HG03354 (cell line): ENCODE measurements at regions not wholly inside any gene's neighbourhood (a gene's known extent, or its start where the extent isn't known, plus 50 kb on each side); places are given as distances from the start of the nearest gene placed in this dataset.
A peak's percentile ranks its signal among the peaks of the same experiment; 100 is the strongest.

Experiments used
- ATAC-seq: cut with Tn5 transposase; IDR thresholded peaks from one replicate; pipeline ENCODE4 v1.9.1; 2021; ENCODE audit warnings: mild to moderate bottlenecking; ENCODE audit not compliant: unreplicated experiment, poor library complexity, severe bottlenecking

DNA sequence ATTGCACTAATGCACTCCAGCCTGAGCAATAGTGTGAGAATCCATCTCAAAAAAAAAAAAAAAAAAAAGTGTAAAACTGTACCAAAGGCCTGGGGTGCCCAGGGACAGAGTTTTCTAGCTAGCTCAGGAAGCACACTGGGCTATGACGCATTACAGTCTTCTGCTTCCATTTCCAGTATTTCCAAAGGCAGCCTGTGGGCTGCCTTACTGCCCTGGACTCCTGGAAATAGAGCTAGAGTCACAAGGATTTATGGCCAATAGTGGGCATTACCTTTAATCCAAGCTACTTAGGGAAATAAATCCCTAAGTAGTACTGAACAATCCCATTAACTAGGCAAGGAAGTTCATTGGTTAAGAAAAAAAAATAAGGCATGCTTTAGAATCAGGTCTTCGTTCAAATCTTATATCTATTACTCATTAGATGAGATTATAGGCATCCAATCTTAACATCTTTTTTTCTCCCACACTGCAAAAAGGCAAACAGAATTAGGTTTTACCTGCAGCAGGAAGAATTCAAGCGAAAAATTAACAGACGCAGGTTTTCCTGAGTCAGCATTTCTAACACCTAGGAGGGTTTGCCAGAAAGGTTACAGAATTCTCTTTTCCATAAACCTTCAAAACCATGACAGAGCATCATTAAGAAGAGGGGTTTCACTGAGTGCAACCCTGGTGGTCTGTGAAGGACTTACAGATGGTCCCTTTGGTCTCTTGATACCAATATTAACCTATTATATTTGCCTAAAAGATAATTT lies 85.6 kb upstream of the CCDC112 start:
- no peak for ATAC-seq

DNA sequence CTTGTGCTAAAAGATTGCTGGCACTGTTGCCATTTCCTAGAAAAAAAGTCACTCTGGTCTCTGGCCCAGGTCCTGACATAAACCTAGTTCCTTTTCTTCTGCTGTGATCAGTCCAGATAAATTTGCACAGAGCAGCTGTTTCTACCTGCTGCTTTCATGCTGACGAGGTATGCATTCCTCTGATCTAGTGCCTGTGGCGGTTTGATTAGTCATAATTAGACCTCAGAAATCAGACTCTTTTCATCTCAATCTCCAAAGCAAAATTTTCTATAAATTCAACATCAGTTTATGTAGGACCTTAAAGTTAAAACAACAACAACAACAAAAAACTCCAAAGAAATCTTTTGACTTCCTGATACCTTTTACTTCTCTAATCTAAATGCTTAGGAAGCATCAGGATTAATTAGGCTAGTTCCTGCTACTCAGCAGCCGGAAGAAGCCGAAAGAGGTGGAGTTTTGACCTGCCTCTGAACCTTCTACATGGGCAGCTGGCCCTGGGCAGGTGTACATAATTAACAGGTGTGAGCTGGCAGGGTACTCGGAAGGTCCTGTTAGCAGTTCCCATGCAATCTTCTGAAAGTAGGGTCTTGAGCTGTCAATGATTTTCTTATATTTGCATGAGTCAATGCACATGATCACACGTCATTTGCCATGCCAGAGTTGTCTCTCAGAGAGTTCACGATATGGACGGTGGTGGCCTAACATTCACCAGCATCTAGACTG lies 83.3 kb upstream of the CCDC112 start:
- ATAC-seq: peak; percentile 80

DNA sequence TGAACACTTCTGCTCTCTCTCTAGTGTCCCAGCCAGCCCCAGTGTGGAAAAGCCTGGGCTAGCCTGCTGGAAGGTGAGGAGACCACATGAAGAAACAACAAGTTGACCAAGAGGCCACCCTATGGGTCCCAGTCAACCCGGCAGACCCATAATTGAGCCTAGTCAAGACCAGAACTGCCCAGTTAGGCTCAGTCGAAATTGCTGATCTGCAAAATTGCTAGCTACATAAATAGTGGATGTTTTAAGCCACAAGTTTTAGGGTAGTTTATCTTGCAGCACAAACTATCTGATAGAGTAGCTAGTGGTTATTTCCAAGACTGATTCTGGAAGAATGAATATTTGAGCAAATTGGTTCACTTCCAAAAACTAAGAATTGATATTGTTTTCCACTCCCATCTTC lies 82.3 kb upstream of the CCDC112 start:
- no peak for ATAC-seq

DNA sequence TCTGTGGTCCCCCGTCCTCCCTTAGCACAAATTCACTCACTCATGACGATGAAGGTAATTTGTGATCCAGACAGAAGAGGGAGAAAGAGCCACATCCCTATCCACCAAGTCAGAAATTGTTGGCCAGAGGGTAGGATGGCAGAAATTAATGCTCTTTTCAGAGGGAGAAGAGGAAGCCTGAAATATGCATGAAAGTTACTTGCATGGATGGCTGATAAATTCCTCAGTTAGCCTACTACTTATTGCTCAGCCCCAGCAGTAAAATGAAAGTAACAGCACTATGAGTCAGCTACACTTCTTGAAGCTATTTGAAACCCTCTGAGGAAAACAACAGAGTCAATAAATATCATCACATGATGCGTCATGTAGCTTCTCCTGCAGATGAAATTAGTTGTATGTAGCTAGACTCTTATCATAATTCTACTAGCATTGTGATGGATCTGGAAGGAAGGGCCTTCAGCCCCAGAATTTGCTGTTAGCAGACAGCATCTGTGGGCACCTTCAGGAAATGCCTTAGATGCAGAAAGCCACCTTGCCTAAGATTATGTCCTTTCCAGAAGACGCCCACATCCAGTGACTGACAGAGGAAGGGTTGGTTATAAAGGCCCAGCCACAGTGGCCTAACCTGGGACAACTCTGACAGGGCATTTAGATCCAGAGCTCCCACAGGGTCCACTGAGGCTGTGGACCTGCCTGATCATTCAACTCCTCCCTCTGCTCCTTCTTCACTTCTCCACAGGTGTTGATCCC lies 81.2 kb upstream of the CCDC112 start:
- ATAC-seq: no peak

DNA sequence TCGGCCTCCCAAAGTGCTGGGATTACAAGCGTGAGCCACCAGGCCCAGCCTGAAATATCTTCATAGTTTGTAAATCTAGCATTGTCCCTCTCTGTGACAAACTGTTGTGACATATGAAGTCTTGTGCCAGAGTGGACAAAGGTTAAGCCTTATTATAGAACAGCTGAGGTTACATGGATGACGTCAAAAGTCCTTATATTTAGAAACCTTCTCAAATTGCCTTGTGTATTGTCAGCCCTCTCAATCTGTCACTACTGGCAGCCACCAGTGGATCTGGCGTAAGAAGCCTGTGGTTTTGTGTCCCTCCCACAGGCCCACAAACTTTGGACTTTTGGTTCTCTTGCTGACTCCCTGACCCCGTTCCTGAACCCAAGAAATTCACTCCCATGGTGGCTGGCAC lies 79.4 kb upstream of the CCDC112 start:
- ATAC-seq: no peak

DNA sequence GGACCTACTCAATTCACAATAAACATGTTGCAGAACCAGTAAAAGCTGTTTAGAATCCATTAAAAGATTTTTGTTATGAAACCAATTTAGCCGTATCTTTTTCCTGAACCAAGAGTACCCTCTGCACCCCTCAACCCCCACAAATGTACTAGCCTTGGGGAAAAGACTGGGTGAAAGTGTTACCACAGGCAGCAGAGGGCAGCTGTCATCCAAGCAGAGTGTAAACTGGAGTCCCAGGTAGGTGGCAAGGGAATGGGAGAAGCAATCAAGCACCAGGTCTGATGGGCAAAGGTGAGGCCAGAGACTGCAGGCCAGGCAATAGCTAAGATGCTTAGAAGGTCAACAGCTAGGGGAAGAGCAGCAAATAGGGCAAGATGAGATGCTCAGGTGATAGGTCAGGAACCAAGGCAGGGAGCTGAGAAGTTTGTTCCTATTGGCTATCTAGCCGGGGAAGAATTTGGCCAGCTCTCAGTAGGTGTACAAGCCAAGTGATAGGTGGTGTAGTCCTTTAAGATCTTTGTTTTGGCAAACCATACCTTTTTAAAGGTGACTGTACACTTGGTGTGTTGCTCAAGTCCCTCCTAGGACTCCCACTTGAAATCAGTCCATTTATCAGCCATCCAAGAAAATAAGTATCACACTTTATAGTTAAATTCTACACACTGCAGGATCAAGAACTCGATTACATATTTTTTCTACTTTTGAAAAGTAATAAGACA lies 77.8 kb upstream of the CCDC112 start:
- no peak for ATAC-seq

DNA sequence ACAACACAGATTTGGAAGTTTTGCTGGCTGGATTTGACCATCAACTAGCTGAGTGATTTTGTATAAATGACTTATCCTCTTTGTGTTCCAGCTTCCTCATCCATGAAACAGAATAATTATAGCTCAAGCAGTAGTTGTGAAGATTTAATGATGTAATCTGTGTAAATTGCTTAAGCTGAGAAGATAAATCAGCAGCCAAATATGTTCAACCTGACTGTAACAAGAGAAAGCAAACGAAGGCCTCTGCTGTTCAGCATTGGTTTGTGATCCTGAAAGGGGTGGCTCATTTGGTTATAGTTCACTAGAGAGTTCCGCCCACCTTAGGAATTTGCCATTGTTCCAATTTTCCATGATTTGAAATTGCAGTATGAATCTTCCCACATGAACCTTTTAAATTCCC lies 75.7 kb upstream of the CCDC112 start:
- ATAC-seq: no peak

DNA sequence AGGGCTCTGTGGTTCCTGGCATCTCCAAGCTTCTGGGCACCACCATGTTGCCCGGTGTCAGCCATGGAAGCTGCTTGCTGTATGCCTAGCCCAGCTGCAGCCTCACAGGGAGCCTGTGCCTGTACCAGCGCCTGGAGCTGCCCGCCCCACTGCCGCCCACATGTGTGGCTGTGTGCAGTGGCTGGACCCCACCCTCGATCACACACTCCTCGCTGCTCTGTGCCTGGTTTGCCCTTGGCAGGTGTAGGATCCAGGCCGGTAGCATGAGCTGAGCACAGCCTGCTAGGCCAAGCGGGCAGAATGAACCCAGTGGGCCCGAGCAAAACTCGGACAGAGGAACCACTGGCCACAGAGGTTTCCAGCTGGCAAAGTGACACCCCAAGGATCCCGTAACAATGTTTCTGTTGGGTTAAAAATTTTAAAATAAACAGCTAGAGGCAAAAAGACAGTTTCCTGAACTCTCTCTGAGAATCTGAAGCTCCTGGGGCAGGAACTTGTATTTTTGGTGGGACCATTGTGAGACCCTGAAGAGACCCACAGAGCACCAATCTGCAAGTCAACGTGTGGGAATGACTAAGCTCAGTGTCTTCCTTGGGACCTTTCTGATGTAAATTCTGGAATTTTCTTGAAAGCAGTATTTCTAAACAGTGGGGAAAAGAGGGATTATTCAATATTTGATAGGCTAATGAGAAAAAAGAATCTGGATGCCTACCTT lies 73.1 kb upstream of the CCDC112 start:
- no peak for ATAC-seq

DNA sequence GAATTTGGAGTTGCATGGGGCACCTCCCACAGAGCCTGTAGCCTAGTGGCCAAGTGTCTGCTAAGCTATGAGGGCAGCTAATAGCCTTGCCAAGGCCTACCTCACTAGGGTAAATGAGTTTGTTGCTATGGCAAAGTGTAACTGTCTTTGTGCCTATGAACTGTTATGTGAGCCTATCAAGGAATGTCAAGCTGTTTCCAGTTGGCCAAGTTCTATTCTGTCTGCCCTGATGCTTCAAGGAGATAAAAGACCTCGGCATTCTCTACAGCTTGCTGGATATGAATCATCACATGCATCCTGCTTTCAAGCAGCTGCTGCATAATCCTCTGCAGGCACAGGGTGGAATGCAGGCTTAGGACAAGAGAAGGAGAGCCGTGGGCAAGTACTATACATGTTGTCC lies 69.8 kb upstream of the CCDC112 start:
- no peak for ATAC-seq

DNA sequence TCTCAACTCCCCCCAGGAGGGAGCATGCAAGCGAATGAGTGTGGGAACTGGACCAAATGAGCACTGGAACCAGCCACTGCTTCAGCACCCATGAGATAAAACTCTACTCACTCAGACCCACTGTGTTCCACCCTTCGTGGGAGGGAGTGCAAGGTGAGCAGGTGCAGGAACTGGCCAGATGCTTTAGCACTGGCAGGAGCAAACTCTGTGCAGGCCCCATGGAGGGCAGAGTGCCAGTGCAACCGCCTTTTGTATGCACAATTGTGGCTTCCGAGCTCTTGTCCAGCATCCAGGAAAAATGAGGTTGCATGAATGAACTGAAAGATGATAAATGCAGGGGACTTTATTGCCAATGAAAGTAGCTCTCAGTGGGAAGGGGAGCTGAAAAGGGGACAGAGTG lies 67.4 kb upstream of the CCDC112 start:
- no peak for ATAC-seq

DNA sequence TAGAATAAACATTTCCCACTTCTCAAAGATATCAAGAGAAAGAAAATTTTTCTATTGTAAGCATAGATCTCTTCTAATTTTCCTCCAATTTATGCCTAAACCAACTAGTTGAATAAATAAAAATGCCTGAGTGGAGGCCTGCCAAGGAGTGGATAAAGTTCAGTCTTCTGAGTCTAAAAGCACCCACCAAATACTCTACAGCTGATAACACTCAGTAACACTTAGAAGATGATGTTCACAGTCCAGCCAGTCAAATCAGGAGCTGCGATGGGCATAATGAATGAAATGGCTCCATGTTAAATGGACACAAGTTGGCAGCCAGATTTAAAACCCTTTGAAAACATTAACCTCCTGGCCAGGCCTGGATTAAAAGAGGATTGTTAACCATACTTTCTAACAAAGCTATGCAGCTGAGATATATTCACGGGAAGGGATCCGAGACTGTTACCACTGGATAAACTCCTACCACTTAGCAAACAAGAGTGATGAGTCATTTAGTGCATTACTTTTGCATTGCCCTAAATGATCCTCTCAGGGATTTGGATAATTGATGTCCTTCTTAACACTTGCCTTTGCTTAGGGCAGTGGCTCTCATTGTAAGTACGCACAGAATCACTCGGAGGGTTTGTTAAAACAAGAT lies 63.7 kb upstream of the CCDC112 start:
- no peak for ATAC-seq

DNA sequence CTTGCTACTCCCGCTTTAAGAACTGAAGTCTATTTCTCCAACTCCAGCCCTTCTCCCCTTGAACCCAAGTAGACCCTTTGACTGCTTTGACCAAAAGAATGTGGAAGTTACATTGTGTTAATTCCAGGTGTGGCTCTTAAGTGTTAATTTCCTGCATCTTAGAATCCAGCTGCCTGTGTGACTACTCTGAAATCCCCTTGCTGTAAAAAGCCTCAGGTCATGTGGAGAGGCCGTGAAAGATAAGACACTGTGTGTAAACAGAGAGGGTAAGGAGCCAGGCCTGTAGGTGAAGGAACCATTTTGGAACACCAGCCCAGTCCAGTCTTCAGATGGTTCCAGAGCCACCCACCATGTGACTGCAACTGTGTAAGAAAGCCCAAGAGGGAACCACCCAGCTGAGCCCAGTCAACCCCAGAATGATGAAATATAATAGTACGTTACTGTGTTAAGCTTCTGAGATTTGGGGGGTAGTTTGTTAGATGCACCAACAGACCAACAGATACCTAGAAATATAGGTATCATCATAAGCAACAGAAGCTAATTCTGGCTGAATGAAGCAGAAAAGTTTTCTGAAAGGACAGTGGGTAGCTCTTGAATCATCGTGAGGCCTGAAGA lies 59.4 kb upstream of the CCDC112 start:
- no peak for ATAC-seq

DNA sequence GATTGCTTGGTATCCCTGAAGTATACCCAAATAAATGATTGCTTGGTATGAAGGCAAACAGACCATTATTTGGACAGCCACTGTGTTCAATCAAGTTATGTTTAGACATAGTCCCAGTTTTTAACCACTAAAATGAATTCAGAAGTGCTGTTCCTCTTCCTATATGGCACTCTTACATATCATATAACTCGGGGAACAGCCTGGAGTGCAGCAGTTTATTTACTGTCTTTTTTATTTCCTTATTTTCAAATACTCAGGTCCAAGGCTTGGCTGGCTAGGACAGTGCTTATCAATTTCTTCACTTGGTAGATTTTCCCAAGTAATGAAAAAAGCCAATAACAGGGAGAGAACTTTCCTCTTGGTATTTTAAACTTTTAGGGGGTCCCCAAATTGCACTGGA lies 58.6 kb upstream of the CCDC112 start:
- ATAC-seq: no peak

DNA sequence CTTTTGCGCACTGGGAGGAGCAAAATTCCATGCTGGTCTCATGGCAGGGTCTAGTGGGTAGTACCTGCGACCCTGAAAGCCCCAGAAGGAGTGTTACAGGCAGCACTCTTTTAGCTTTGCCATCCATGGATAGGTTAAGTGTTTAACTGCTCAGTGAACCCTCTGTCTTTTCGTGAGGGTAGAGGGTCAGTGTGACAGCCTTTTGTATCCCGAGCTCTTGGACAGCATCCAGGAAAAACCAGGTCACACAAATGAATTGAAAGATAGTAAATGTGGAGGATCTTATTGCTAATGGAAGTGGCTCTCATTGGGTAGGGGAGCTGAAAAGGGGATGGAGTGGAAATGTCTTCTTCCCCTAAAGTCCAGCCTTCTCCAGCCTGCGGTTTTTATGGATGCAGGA lies 57.8 kb upstream of the CCDC112 start:
- ATAC-seq: no peak

DNA sequence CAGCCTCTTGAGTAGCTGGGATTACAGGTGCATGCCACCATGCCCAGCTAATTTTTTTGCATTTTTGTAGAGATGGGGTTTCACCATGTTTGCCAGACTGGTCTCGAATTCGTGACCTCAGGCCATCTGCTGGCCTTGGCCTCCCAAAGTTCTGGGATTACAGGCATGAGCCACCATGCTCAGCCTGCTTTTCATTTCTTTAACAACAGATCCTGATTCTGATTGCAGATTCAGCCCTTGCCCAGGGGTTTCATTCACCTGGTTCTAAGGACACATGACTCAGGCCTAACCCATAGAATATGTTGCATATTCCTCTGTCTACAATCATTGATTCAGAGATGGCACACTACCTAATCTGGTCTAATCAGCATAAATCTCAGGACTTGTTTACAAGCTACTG lies 56.1 kb upstream of the CCDC112 start:
- no peak for ATAC-seq

DNA sequence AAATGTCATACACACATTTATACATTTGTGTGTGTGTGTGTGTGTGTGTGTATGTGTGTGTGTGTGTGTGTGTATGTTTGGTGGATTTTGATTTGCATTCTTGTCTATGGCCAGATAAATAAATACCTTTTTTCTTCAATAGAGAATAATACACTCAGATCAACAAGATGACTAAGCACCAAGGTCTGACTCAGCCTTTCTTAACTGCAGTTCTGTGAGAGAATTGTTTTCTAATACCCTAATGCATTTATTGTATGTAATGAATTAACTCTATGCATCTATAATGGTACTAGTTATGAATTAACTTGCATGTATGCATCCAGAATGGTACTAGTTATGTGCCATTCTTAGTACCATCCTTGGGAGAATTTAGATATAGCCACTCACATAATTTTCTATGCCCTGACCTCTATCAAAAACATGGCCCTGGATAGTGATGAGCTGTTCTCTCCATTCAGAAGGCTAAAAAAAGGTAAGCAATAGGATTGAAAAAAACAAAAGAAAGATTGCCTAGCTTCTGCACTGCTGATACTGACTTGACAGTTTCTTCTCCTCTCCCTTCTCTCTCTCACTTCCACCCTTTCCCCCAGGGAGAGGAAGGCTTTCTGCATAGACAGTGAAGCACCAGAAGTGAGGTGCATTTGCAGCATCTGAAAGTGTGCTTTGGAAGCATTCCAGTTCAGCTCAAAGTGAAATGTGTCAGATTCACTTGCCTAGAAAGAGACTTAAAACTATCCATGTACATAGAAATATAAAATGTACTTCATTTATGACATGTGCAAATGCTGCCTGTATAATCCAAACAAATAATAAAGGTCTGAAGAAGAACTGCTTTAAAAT lies 55.1 kb upstream of the CCDC112 start:
- no peak for ATAC-seq

DNA sequence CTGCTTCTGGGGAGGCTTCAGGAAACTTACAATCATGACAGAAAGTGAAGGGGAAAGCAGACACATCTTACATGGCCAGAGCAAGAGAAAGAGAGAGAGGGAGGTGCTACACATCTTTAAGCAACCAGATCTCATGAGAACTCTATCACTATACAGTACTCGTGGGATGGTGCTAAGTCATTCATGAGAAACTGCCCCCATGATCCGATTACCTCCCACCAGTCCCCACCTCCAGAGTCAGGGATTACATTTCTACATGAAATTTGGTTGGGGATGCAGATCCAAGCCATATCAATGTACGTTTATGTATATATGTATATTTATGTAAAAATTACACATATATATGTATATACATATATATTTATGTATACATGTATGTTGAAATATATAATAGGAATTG lies 54.4 kb upstream of the CCDC112 start:
- ATAC-seq: no peak
